GM21360 (cell line): ENCODE measurements at regions not wholly inside any gene's neighbourhood (a gene's known extent, or its start where the extent isn't known, plus 50 kb on each side); places are given as distances from the start of the nearest gene placed in this dataset.
A peak's percentile ranks its signal among the peaks of the same experiment; 100 is the strongest.

ENCODE experiments used
- ATAC-seq: cut with Tn5 transposase; IDR thresholded peaks from one replicate; pipeline ENCODE4 v1.9.1; 2021; ENCODE audit warnings: mild to moderate bottlenecking, moderate library complexity; ENCODE audit not compliant: unreplicated experiment

DNA sequence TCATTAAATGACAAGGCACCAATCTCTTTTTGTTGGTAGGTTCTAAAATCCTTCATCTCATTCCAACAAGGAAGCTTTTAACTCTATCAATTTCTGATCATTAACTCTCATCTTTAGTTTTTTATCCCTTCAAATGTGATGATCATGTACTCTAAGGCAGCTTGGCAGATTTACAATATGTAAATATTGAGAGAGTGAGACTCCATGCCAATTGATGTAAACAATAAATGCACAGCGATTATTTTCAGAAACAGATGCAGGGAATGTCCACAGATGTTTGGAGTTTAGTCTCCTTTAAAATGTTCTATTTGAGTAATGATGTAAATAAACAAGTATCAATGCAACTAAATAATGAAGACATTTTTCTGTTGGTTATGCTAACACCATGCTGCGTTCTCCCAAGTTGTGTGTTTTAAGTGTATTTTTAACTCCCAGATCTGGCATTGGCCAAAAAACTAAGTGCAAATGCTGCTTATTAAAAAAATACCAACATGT is 213.8 kb downstream of the AHR start:
- ATAC-seq: no peak

DNA sequence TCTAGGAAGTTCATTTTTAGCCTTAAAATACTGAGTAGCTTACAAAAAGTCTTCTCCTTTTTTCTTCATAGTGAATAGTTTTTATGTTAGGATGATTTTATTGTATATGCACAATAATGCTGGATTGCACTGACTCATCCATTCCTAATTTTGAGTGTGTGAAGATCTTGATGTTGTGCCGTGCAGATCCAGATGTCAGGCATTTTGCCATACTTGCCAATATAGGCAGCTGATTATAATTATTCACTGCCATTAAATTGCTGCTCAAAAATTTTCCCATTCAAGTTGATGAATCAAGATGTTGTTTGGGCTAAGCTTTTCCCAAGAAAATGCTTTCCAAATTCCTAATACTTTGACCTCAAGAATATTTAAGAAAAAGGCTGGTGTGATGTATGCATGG is 218.3 kb downstream of the AHR start:
- ATAC-seq: no peak

DNA sequence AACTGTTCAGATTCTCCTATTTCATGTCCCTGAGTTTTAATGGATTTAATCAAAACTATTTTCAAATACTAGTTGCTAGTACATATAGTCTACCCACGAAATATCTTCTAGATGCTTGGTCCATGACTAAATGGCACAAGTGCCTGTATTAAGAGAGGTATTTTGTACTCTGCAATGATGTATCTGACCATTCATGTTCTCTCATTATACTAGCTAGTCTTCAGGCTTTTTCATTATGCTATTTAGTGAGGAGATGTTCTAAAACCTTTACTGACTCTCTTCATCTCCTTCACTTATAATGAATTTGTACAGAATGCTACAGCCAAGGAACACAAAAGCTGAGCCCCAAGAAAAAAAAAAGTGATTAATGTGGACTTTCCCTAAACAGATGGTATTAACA is 222.5 kb downstream of the AHR start:
- no peak for ATAC-seq

DNA sequence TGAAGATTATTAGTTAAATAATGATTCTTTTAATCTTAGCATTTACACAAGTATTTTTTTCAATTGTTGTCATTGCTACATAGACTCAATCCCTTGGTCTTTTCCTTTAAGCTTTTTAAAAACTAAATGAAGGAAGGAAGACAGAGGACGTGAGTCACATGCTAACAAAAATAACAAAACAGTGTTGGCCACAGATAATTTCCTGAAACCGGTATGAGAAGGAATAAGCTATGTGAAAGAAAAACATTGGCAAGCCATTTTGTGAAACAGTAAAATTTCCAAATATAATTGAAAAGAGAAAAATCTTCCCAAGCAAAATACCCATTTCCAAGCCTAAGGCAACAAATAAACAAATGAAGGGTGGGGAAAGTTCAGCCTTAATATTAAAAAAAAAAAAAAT is 223.0 kb downstream of the AHR start:
- no peak for ATAC-seq

DNA sequence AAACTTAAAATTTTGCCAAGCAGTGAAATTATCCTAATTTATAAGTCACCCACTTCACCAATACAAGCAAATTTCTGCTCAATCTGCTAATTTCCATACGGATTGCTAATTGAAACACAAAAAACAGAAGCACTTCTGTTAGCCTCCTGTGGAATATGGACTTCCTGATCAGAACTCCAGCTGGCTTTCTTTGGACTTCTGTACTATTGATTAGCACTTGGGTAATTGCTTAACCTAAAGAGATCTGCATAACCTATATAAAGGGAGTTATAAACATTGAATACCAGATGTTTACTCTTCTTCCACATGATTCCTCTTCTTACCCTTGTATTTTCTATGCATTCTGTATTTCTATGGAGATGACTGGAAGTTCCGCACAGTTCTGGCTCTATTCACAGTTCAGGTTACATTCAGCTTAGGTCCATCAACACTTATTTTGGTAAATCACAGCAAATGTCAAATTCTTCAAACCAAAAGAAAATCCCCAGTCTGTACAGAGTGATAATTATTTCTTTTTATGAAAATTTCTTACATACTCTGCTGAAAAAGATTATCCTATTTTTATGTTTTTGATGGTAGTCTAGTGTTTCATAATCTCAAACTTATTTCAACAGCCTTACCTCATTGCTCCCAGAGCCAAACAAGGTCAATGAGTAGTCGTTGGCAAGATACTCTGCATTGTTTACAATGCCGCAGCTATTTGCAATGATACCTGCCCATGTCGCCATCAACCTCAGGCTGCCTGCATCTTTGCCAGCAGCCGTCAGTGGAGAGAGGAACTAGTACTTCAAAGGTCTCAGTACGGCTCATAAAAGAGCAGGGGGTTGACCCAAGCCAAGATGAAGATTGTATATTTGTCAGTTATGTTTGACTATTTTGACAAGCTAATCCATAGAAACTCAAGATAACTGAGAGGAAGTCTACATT is 225.6 kb downstream of the AHR start:
- no peak for ATAC-seq

DNA sequence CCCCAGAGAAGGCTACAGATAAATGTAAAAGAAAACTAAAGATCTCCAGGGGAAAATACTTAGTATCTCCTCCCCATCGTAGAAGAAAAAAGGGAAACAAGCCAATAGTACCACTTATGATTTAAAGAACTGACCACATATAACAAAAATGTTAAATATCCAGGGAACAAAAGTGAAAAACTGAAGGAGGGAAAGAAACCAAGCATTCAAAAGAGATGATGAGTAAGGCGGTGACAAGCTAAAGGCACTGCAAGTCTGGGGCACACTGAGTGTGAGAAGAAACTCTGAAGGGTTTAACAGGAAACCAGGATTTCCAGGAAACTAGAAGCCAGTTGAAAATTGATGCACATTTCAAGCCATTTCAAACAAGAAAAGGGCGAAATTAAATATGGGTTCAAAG is 226.3 kb downstream of the AHR start:
- no peak for ATAC-seq

DNA sequence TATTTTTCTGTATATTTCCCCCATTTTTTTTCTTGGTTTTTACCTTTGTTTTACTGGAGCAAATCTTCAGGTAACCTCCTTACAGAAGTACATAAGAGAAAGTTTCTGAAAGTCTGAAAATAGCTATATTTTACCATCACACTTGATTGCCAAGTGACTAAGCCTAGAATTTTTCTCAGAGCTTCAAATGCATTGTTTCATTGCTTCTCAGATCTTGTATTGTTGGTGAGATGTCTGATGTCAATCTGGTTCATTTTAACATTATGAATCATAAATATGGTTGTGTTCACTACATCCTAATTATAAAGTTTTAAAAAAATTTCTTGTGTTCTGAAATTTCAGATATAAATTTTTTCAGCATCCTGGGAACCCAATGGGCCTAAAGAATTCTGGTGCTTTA is 228.2 kb downstream of the AHR start:
- no peak for ATAC-seq

DNA sequence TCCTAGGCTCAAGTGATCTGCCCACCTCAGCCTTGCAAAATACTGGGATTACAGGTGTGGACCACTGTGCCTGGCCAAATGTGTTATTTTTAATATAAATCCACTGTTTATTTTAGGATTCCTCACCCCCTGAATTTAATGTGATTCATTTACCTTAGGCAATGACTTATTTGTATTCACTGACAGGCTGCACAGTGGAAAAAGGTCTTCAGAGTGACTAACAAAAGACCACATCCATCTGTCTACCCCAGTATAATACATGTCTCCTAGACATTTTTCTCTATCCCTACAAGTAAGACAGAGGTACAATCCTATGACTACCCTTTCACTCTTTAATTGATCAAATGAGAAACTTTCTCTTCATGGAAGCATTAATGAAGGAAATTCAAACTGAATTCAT is 230.2 kb downstream of the AHR start:
- ATAC-seq: no peak

DNA sequence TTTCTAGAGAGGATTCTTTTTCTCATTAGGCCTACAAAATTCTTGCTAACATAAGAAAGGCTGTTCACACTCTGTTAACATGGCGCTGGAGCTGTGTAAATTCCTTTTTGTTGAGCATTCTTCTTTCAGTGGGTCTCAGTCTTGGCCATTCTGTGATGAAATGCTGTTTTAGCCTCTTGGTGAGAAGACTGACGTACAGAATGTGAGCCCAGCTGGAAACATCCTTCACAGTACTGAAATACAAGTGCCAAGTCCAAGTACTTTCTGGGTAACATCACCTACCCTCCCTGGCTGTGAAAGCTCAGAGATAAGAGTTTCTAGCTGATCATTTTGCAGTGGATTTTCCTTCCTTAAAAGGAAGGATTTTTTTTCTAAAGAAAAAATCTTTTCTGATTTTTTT is 231.8 kb downstream of the AHR start:
- no peak for ATAC-seq

DNA sequence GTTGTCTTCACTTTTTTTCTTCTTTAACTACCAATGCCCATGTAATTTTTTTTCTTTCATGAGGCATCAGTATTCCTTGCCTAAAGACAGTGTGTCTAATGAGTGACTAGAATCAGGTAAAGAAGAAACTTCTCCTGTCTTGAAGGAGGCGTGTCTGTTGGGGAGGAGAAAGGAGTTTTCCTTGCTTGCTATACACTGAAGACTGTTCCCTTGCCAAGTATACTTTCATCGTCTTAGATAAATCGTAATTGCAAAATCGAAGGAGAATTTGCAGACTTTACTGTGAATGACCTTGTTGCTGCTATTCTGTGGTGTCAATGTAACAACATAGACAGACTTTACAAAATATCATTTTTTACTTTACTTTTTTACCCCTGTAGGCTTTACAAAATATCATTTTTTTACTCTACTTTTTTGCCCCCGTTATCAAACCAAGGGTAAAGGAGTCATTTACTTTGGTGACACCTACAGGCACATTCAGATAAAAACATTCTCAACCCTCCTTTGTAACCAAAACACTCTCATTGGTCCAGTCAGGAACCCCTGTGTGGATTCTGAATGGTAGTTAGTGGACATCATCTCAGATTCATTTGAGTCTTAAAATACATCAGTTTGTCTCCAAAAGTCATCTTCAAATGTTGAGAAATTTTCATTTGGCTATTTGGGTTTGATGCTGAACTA is 232.4 kb downstream of the AHR start:
- peak; percentile 70 for ATAC-seq

DNA sequence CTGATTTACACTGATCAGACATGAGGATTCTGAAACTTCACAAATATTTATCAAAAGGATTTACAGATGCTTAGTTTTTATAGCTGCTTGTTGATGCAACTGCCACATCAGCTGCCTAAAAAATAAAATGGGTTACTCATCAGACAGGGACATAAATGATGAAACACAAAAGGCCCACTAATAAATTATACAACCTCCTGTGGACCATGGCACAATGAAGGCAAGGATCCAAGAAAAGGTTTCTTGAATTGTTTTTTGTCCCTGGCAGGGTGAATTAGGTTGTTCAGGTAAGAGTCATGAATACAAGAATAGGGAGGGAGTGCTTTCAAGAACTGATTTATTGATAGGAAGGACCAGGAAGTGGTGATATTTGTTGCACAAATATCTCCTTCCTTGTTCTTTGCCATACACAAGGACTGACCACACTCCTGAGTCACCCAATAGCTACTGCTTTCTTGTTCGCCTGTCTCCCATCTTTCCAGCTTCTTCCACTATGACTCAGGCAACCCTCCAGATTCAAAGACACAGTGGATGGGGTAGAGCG is 234.5 kb downstream of the AHR start:
- no peak for ATAC-seq

DNA sequence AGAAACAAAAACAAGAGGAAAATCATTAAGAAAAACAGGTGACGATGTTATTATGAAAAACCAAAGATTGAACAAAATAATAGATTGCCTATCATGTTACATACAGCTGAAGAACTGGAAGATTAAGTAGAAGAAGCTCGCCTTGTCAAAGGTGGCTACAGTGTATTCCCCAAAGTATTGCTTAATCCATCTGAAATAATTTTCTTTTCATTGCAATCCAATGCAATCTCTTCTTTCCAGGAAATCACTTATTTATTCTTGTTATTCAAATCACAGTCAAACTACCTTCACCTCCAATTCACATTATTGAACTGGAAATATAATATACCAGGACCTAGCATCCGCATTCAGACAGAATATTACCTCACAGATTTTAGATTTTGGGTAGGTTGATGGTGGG is 235.9 kb downstream of the AHR start:
- no peak for ATAC-seq

DNA sequence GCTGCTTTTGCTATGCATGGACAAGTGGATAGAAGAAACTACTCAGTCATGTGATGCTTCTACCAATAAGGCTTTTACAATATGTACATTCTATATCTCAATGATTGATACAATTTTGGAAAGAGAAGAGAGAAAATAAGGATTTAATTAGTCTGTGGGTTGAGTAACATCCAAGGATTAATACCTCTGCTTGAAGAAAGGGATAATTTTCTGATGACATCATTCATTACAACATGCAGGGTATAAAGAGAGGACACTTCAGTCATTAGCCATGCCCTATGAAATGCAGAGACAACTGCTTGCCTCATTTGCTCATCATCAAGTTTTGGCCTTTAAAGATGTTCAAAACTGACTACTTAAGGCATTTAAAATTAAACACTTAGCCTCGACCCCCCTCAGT is 237.3 kb downstream of the AHR start:
- no peak for ATAC-seq

DNA sequence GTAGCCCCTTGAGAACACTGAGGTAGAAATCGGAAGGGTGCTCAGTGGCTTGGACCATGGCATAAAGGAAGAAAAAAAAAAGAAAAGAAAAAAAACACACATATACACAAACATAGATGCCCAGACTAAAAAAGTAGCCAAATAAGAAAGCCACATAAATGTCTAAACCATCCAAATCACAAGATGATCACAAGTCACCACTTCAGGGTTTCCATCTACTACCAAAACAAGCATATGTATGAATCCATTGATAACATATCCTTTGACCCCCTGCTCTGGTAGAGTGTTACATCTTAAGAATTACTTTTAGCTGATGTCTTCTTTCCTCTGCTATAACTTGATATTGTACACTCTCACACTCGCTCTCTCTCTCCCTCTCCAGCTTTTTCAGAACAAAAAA is 245.9 kb downstream of the AHR start:
- no peak for ATAC-seq

DNA sequence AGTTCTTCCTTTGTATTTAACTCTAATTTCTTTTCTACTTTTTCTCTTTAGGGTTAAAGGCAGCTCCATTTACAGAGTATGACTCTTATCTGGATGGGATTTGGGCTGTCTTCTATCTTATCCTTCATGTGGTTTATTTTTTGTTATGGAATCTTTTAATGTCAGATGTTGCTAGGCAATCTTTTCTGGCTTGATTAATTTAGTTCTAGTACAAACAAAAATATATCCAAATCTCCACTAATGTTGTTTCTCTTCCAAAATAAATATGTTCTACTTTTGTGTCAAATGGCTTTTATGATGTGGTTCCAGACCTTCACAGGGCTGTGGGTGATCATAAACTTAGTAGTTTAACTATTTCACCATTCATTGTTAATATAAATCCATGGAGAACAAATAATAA is 246.9 kb downstream of the AHR start:
- no peak for ATAC-seq

DNA sequence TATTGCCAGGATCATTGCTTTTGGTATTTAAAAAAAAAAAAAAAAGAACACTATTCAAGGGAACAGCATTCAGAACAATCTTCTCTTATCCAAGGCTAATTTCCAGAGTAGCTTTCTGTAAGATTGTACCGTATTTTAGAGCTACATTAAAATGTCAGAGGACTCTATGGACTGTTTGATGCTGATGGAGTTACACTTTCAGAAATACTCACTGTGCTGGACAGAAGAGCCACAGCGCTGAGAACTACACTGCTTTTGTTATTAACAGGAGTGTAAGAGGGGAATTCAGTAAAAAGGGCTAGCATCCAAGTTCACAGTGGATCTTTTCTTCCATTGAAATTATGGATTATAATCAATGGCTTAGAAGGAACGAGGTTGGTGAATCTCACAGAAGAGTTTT is 247.7 kb downstream of the AHR start:
- ATAC-seq: no peak

DNA sequence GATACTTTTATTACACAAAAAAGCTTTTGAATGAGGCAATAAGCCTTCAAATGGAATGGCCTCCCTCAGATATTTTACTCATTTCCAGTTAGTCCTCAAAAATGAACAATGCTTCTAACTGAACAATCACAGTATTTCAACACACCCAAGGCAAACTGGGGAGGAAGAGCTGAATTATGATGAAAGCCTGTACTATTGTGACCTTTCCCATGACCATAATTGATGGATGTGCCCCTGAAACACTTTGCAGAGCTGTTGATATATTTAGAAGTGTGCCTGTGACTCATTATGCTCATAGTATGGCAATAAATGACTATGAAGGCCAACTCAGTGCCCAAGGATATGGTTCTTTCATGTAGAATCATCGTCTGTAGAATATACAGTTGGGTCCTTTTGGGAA is 248.1 kb downstream of the AHR start:
- ATAC-seq: no peak

DNA sequence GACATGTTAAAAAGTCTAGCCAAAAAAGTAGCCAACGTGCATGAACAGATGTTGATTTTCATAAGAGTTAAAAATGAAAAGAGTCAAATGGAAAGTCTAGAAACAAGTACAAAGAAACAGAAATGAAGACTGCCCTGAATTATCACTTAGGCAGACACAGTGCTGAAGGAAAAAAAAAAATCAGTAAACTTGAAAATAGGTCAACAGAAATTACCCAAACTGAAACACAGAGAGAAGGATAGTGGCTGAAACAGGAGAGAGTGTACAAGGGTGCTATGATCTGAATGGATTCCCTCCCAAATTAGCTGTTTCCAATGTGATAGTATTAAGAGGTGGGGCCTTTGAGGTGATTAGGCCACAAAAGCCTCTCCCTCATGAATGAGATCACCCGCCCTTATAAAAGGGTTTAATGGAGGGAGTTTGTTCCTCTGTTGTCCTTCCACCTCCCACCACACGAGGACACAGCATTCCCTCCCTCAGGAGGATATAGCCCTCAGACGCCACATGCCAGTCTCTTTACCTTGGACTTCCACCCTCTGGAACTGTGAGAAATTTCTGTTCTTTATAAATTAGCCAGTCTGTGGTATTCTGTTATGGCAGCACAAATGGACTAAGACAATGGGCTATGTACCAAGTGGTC is 249.7 kb downstream of the AHR start:
- no peak for ATAC-seq

DNA sequence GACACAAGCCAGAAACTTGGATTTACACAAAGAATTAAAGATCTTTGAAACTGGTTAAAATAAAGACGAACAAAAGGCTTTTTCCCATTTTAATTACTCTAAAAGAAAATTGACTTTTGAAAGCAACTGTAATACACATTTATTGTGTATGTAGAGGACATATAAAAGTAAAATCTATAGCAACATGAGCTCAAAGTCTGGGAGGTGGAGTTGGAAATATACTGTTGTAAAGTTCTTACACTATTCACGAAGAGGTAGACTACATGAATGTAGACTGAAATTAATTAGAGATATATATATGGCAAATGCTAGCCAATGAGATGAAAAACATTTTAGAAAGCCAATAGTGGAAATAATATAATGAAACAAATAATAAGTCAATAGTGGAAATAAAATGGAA is 251.0 kb downstream of the AHR start:
- ATAC-seq: no peak

DNA sequence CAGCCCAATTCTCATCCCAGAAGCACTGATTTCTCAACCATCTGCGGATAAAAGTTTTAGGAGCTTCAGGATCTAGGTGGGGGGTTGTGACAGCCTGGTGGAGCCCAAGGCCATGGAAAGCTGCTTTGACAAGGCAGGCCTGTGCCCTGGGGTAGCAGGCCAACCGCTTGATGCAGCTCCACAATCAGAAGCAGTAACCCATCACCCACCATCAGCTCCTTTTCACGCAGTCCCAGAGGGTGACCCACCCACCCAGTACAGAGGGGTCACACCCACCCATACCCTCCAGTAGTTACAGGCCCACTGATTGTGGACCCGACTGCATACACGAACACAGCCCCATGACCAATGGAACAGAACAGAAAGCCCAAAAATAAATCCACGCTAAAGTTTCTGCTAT is 253.9 kb downstream of the AHR start:
- no peak for ATAC-seq

DNA sequence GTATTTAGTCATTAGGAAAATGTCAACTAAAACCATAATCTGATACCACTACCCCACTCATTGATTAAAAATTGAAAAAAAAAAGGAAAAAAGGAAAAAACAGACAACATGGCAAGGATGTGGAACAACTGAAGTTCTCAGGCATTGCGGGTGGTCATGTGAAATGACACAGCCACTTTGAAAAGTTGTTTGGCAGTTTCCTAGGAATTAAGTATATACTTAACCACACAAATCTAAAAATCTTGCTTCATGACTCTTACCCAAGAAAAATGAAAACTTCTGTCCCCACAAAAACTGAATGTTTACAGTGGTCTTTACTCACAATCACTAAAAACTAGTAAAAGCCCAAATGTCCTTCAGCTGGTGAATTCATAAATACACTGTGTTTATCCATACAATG is 254.5 kb downstream of the AHR start:
- no peak for ATAC-seq
